Endothelial cell of umbilical vein (primary cell): ENCODE measurements at regions not wholly inside any gene's neighbourhood (a gene's known extent, or its start where the extent isn't known, plus 50 kb on each side); places are given as distances from the start of the nearest gene placed in this dataset.

Source experiments
- BruUV-seq: library from RNA; stranded (reverse); fragments of 400-500 nt; replicated peaks from 2 replicates; lab custom pipeline; 2021; lab: Mats Ljungman, UMichigan
- CTCF ChIA-PET: fragments of 300-600, 350-600 bp; sonication (Branson Sonifier 250); formaldehyde crosslinking; loops from one replicate; lab custom pipeline; 2021; ENCODE audit warnings: antibody characterized with exemption, inconsistent platforms; lab: Charles Lee
- POLR2A ChIA-PET: fragments of 300-600, 350-600 bp; sonication (Branson Sonifier 250); formaldehyde crosslinking; loops from one replicate; lab custom pipeline; 2021; ENCODE audit warnings: antibody characterized with exemption, inconsistent platforms; lab: Charles Lee
- DNase-seq: peaks from one replicate; pipeline ENCODE4 v3.0.0-alpha.2; 2011; ENCODE audit warnings: low read depth, low spot score
- FAIRE-seq: peaks from 2 replicates; lab custom pipeline; 2011; peaks lifted over from hg19 to GRCh38; lab: Jason Lieb, UNC
- H2AFZ ChIP-seq: 2 replicates; pipeline ENCODE4 v1.6.0; 2012; ENCODE audit warnings: low read depth, low read length, control low read depth, inconsistent platforms
- H3K27ac ChIP-seq: 2 replicates; pipeline ENCODE4 v1.5.1; 2011; ENCODE audit warnings: low read depth, mild to moderate bottlenecking, control low read depth, low read length, moderate library complexity; ENCODE audit not compliant: insufficient read depth
- H3K27me3 ChIP-seq, 2 experiments: 2 replicates each; pipeline versions ENCODE4 v1.6.0 to v1.6.1; 2011; ENCODE audit warnings: low read length in 2 of 2, mixed read lengths in 1 of 2; ENCODE audit not compliant: control insufficient read depth in 2 of 2, insufficient read depth in 2 of 2
- H3K36me3 ChIP-seq, 2 experiments: 2 replicates in 1 of 2; 3 replicates in 1 of 2; pipeline ENCODE4 v1.5.1; 2011; ENCODE audit warnings: low read length in 2 of 2, mild to moderate bottlenecking in 1 of 2, moderate library complexity in 1 of 2; ENCODE audit not compliant: control insufficient read depth in 2 of 2, insufficient read depth in 2 of 2; ENCODE audit errors: extremely low read depth in 1 of 2
- H3K4me1 ChIP-seq: 3 replicates; pipeline ENCODE4 v1.5.1; 2011; ENCODE audit warnings: mild to moderate bottlenecking, low read length; ENCODE audit not compliant: control insufficient read depth, insufficient read depth; ENCODE audit errors: extremely low read depth
- H3K4me2 ChIP-seq: 2 replicates; pipeline ENCODE4 v1.6.1; 2011; ENCODE audit warnings: low read length, control low read depth, mixed read lengths; ENCODE audit not compliant: insufficient read depth
- H3K4me3 ChIP-seq, 3 experiments: fragments of 200-600 bp in 1 of 3; sonication (generic), shearing (Covaris generic) in 1 of 3; replicated peaks in 1 of 3; 2 replicates each; pipeline ENCODE4 v1.5.1; 2011 to 2016; ENCODE audit warnings: control low read depth in 3 of 3, low read length in 3 of 3, mild to moderate bottlenecking in 2 of 3, inconsistent platforms in 1 of 3, low read depth in 1 of 3, moderate library complexity in 1 of 3; ENCODE audit not compliant: insufficient read depth in 1 of 3
- H3K79me2 ChIP-seq: 2 replicates; pipeline ENCODE4 v1.6.0; 2012; ENCODE audit warnings: low read length, inconsistent platforms; ENCODE audit not compliant: control insufficient read depth, insufficient read depth
- H3K9ac ChIP-seq: replicated peaks from 2 replicates; pipeline ENCODE3; 2011; ENCODE audit warnings: low read length, control low read depth; ENCODE audit not compliant: insufficient read depth; ENCODE audit errors: extremely low read depth
- H3K9me1 ChIP-seq: replicated peaks from 3 replicates; pipeline ENCODE4 v1.6.0; 2011; ENCODE audit warnings: mild to moderate bottlenecking, low read length; ENCODE audit not compliant: control insufficient read depth, insufficient read depth; ENCODE audit errors: extremely low read depth
- H3K9me3 ChIP-seq: replicated peaks from 2 replicates; pipeline ENCODE4 v1.5.1; 2012; ENCODE audit warnings: low read length, inconsistent platforms; ENCODE audit not compliant: control insufficient read depth, insufficient read depth
- H4K20me1 ChIP-seq: replicated peaks from 2 replicates; pipeline ENCODE3; 2011; ENCODE audit warnings: mild to moderate bottlenecking, low read length; ENCODE audit not compliant: control insufficient read depth, insufficient read depth; ENCODE audit errors: extremely low read depth
- CTCF ChIP-seq, 2 donors: IDR thresholded peaks; 1 replicate in 1 of 2; 2 replicates in 1 of 2; pipeline ENCODE4 v1.5.1; 2011; ENCODE audit warnings: low read length in 2 of 2, mild to moderate bottlenecking in 2 of 2, moderate library complexity in 2 of 2, control low read depth in 1 of 2, inconsistent platforms in 1 of 2, low read depth in 1 of 2; ENCODE audit not compliant: insufficient read depth in 1 of 2; ENCODE audit errors: extremely low read depth in 1 of 2
- EZH2 ChIP-seq: IDR thresholded peaks from 2 replicates; pipeline ENCODE4 v1.6.1; 2012; ENCODE audit warnings: borderline replicate concordance, low read depth, mild to moderate bottlenecking, moderate library complexity, low read length, inconsistent platforms; ENCODE audit not compliant: severe bottlenecking
- FOS ChIP-seq: IDR thresholded peaks from 2 replicates; pipeline ENCODE4 v1.6.1; 2011; ENCODE audit warnings: mild to moderate bottlenecking, low read length, moderate library complexity, borderline replicate concordance; ENCODE audit not compliant: insufficient read depth
- GATA2 ChIP-seq: IDR thresholded peaks from 2 replicates; pipeline ENCODE4 v1.7.0; 2011; ENCODE audit warnings: low read depth, mild to moderate bottlenecking, moderate library complexity, mixed read lengths, low read length; ENCODE audit not compliant: insufficient read length, insufficient read depth
- MAX ChIP-seq: IDR thresholded peaks from 2 replicates; pipeline ENCODE4 v1.6.1; 2011; ENCODE audit not compliant: insufficient read depth, insufficient read length
- MYC ChIP-seq: IDR thresholded peaks from one replicate; pipeline ENCODE4 v1.6.1; 2011; ENCODE audit warnings: mild to moderate bottlenecking, low read depth, low read length
- POLR2A ChIP-seq: IDR thresholded peaks from 2 replicates; pipeline ENCODE4 v1.6.1; 2012; ENCODE audit warnings: low read depth, mild to moderate bottlenecking, control low read depth, low read length
- dilution Hi-C: fragments of 300-500 bp; cut with MboI; formaldehyde crosslinking; loops from one replicate; pipeline ENCODE4 v1.15.0; 2019; ENCODE audit warnings: low sequenced_read_pairs; ENCODE audit not compliant: extremely low pct_ligation_motif_present
- intact Hi-C: fragments of 100-400 bp; cut with micrococcal nuclease; formaldehyde crosslinking; loops from one replicate; pipeline ENCODE4 v1.10.0; 2022

- Histone ChIP-seq H3K9me1 (no peaks in the 10 kb centered on the region), H3K9me3 (no peaks in the 10 kb centered on the region), H3K27me3 (no peaks in the 10 kb centered on the region), H3K4me2 (no peak overlapping the region), H2AFZ (no peak overlapping the region), H3K36me3 (no peaks in the 10 kb centered on the region), H3K79me2 (no peaks in the 10 kb centered on the region), H3K4me3 (no peak overlapping the region), H3K9ac (no peak overlapping the region), H3K4me1 (no peaks in the 10 kb centered on the region), H3K27ac (no peak overlapping the region), H4K20me1 (no peaks in the 10 kb centered on the region)
- DNase-seq (no peak), FAIRE-seq (no peak)
- CTCF ChIA-PET: no interaction called here
- intact Hi-C loops: no loop called here
- POLR2A ChIA-PET: no interaction called here
- TF ChIP-seq EZH2 (no peak), CTCF (IDR thresholded peaks at IDR 0.05; ENCODE audit: extremely low read depth in 1 of 2, insufficient read depth in 1 of 2, low read depth in 1 of 2, low read length in 2 of 2) (no peak), GATA2 (no peak), POLR2A (no peak), FOS (no peak), MAX (no peak), MYC (no peak)
- dilution Hi-C loops: no loop called here
- BruUV-seq: no TSS peak
Observed at GRCh38 chr10:118401708-118402193, 59.6 kb upstream of the FAM204A start.
